Stimulated activated CD8-positive, alpha-beta memory T cell treated with anti-CD3 and anti-CD28 coated beads, Interleukin-15, amount 100 ng/mL, for 24 hours (primary cell): ENCODE measurements at regions not wholly inside any gene's neighbourhood (a gene's known extent, or its start where the extent isn't known, plus 50 kb on each side); places are given as distances from the start of the nearest gene placed in this dataset.

Source experiments
- DNase-seq: peaks from one replicate; pipeline ENCODE4 v3.0.0-alpha.2; 2020; ENCODE audit warnings: low read depth

DNA sequence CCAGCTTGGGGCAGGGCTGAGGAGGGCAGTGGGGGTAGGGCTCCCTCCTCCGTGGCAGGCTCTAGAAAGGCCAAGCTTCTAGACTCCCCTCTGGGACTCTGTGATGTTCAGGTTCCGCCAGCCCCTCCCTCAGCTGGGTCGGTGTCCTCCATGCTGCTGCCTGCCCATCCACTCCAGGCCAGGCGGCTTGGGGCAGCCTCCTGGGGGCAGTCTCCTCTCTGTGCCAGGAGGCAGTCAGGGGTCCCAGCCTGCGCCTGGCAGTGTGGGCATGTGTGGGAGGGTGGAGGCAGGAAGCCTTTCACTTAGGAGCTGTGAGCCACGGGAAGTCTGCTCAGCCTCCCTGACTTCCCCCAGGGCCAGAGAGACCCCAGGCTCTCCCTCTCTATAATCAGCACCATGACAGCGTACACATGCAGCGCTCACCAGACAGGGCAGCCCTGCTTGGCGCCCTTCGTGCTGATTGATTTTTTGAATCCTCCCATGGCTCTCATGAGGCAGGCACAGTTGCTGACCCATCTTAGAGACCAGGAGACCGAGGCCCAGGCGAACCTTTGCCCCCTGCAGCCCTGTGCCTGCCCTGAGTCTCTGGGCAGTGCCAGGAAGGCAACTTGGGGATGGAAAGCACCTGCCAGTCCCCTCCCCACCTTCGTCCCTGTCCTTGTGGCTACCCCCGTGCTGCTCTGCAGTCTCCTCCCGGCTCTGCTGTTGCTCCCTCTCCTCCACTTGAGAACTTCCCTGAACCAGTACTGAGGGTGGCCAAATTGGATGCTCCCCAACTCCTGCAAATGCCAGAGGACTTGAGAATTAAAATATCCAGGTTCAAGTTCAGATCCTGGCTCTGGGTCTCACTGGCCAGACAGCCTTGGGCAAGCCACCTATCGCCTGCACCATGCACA is 234.7 kb upstream of the GSE1 start:
- DNase-seq = no peak

DNA sequence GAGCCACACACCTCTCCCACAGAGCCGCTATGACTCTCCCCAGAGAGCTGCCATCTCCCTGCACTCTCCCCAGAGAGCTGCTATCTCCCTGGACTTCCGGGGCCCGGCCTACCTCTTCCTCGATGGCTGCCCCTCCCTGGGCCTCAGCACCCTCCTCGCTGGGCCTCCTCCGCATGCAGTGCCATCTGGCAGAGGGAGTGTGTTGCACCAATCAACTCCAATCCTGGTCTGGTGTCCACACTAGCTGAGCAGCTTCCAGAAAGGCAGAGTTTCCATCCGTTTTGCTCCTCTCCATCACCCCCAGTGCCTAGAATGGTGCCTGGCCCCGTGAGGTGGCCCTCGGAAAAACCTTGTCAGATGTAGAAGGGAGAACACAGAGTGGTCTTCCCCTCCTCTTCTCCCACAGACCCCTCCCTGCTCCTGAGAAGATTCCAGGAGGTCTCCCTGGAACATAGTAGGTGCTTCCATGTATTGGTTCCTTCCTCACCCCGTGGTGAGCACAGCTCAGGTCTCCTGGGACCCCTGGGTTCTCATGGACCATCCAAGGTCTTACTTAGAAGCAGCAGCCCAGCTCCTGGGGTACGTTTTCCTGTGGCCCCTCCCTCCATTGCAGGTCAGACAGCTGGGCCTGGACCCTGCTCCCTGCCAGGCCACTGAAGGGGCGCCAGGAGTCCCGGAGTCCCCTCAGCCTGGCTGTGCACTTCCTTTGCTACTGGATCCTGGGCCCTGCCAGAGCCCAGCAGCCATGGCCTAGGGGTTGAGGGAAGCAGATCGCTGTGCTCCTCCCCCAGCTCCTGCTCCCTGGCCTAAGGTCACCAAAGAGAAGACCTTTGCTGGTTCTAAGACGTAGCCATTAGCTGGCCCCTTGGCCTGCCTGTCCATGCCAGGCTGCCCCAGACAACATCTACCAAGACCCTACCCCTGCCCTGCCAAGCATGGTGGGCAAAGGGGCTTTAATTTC is 233.8 kb upstream of the GSE1 start:
- no peak for DNase-seq

GRCh38 chr16:85380002-85380395 is 233.1 kb upstream of the GSE1 start:
- DNase-seq = no peak

DNA sequence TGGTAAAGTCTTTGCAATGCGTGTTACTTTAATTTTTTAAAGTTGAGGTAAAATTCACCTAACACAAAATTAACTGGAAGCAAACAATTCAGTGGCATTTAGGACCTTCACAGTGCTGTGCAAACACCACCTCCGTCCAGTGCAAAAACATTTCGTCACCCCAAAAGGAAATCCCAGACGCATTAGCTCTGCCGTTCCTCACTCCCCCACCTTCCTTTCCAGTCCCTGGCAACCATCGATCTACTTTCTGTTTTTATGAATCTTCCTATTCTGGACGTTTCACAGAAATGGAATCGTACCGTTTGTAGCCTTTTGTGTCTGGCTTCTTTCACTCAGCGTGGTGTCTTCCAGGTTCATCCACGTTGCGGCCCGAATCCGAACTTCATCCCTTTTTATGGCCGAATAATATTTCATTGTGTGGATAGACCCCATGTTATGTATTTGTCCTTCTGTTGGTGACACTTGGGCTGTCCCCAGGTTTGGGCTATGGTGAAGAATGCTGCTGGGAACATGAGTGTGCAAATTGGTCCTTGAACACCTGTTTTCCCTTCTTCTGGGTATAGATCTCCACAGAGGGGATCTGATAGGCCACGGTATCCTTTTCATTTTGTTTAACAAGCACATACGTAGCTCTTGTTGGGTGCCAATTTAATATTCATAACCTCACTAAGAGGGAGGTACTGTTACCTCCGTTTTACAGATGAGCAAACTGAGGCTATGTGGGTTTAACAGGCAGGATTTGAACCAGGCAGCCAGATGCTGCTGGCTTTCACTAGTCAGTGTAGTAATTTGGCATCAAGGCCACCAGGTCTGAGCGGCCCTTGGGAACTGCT is 232.0 kb upstream of the GSE1 start:
- DNase-seq = no peak

- DNase-seq = no peak
These were observed 231.2 kb upstream of the GSE1 start for GRCh38 chr16:85381738-85382592.

GRCh38 chr16:85382717-85383118 is 230.4 kb upstream of the GSE1 start:
- no peak for DNase-seq

DNA sequence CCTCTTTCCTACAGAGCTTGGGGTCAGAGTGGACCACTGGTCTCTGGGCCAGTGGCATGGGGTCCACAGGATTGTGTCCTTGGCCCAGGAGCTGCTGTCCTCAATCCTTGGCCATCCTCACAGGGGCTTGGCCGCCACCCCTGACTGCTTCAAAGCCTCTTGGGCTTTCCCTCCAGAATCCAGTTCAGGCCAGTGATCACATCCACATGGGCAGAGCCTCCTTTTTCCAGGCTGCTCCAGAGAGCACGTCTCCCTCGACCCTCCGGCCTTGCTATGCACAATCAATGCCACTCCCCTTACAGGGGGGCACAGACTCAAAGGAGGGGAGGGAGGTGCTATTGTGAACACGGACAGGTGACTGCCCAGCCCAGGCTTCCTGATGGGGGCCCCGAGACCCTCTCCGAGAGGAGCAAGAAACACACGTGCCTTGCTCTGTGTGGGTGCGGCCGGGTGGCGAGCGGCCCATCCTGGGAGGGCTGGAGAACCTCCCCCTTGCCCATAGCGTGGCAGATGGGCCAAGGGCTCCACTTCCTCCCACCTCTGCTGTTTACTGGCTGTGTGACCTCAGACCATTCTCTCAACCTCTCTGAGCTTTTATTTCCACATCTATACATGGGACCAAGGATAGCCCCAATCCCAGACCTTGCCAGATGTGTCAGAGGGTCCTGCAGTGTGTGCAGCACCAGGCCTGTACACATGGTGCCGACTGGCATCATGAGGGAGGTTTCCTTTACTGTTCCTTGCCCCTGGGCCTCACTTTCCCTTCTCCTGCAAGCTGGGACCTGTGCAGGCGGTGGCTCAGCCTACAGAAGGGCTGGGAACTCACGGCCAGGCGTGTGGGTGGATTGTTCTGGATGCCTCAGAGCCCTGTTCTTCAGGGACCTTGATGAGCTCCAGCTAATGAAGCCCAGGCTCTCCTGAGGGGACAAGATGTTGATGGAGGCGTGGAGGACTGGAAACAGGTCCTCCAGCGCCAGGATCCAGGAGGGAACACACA is 229.0 kb upstream of the GSE1 start:
- DNase-seq = no peak

GRCh38 chr16:85384833-85385462 is 228.2 kb upstream of the GSE1 start:
- no peak for DNase-seq

DNA sequence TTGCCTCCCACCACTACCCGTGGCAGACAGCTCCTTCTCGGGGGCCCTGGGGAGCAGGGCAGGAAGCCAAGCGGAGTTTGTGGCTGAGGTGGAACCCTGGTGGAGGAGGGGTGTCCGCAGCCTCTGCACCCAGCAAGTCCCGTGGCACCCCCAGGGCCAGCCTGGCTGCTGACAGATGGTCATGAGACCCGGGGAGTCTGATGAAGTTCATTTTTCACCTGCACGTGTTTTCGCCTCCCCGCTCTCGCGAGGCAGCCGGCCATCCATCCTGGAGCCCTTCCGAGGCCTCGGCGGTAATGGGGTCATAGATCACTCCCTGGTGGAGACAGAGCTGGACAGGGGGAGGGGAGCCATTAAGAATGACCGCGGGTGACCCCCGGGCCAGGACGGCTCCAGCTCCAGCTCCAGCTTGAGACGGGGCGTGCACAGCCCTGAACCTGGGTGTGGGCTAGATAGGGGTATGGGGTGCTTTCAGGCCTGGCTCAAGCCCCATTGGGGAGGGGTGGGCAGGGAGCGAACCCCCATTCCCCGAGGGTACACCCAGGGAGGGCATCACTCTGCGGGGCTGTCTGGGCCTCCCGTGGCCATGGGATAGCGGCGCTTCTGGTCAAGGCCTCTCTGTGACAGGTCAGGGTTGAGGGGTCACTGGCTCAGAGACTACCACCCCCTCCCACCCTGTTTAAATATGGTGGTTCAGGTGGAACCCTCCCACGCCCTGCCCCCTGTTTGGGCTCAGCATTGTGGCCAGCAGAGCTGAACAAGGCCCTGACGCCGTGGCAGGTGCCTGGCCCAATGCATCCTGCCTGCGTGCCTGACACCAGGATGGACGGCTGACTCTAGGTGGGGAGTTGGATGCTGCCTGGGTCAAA is 227.4 kb upstream of the GSE1 start:
- DNase-seq = no peak

DNA sequence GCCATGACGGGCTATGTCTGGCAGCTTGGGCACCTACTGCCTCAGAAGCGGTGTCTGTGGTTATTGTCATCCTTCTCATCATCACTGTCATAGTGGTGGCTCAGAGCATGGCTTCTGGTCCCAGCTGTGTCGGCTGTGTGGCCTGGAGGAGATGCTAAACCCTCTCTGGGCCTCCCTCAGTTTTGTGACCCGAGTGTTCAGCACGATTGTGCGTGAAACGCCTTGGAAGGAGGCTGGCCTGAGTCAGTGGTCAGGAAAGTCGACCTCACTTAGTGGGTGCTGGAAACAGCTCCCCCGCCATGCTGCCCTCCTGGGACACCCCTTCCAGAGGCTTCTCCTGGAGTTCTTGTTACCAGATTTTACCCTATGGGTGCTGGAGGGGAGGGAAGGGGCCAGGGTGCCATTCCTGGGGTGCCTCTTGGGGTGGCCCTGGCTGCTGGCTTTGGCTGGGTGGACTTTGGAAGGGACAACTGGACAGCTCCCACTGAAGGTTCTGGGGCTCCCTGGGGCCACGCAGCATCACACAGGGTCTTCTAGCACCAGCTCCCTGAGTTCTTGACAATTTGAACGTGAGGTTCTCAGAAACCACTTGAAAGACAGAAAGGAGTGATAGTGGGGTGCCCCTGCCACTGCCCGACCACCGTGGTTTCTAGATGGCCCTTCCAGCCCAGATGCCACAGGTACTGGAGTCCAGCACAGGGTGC is 226.5 kb upstream of the GSE1 start:
- DNase-seq = no peak

GRCh38 chr16:85387171-85387507 is 226.0 kb upstream of the GSE1 start:
- no peak for DNase-seq

DNA sequence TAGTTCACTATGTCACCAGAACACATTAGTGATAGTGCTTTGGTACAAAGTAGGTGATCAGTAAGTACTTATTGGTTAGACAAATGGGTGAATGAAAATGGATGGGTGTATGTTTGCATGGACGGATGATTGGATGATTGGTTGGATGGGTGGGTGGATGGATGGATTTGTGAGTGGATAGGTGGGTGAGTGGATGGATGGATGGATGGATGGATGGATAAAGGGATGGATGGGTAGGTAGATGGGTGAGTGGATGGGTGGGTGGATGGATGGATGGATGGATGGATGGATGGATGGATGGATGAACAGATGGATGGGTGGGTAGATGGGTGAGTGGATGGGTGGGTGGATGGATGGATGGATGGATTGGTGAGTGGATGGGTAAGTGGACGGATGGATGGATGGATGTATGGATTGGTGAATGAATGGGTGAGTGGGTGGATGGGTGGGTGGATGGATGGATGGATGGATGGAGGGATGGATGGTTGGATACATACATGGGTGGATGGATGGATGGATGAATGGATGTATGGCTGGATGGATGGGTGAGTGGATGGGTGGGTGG is 225.3 kb upstream of the GSE1 start:
- no peak for DNase-seq

- DNase-seq = no peak
These were observed 223.2 kb upstream of the GSE1 start for GRCh38 chr16:85389679-85390470.

- no peak for DNase-seq
These were observed 222.5 kb upstream of the GSE1 start for GRCh38 chr16:85390511-85391174.

- DNase-seq = no peak
These were observed 221.9 kb upstream of the GSE1 start for GRCh38 chr16:85391175-85391707.
